ENCODE measurements at regions not wholly inside any gene's neighbourhood (a gene's known extent, or its start where the extent isn't known, plus 50 kb on each side); places are given as distances from the start of the nearest gene placed in this dataset.

DNA sequence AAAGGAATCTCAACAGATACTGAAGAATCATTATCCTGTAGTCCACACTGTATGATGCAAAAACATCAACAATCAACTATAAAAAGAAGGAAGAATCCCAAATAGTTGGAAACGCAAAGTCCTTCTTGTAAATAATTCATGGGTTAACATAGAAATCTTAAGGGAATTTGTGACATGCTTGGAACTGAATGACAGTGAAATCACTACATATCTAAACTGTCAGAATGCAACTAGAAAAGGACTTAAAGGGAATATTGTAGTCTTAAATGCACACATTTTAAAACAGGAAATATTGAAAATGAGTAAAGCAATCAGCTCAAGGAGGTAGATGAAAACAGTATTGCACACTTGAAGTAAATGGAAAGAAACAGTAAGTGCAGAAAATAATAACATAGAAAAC, 147.6 kb upstream of the MPPED2 start:
- TF ChIP-seq, protein P1, sequence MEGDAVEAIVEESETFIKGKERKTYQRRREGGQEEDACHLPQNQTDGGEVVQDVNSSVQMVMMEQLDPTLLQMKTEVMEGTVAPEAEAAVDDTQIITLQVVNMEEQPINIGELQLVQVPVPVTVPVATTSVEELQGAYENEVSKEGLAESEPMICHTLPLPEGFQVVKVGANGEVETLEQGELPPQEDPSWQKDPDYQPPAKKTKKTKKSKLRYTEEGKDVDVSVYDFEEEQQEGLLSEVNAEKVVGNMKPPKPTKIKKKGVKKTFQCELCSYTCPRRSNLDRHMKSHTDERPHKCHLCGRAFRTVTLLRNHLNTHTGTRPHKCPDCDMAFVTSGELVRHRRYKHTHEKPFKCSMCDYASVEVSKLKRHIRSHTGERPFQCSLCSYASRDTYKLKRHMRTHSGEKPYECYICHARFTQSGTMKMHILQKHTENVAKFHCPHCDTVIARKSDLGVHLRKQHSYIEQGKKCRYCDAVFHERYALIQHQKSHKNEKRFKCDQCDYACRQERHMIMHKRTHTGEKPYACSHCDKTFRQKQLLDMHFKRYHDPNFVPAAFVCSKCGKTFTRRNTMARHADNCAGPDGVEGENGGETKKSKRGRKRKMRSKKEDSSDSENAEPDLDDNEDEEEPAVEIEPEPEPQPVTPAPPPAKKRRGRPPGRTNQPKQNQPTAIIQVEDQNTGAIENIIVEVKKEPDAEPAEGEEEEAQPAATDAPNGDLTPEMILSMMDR (IDR thresholded peaks at IDR 0.05): no peak
- TF ChIP-seq POLR2A (IDR thresholded peaks at IDR 0.05): no peak
